T-cell (primary cell): ENCODE measurements at regions not wholly inside any gene's neighbourhood (a gene's known extent, or its start where the extent isn't known, plus 50 kb on each side); places are given as distances from the start of the nearest gene placed in this dataset.

ENCODE experiments used
- ATAC-seq, 4 experiments: fragments of 200-7000 bp in 3 of 4; fragments of 150-1000 bp in 1 of 4; cut with Tn5 transposase; replicated peaks in 1 of 4; 1 replicate in 3 of 4; 2 replicates in 1 of 4; pipeline ENCODE4 v1.10.0; 2021; ENCODE audit warnings: moderate library complexity in 3 of 4, mild to moderate bottlenecking in 2 of 4, moderate number of reproducible peaks in 1 of 4
- CTCF ChIA-PET, 2 donors: fragments of 300-600 bp; sonication (Branson Sonifier 250); formaldehyde crosslinking; loops; one replicate each; lab custom pipeline; 2022; ENCODE audit warnings: antibody characterized with exemption in 2 of 2; lab: Charles Lee
- POLR2A ChIA-PET, 2 donors: fragments of 300-600 bp; sonication (Branson Sonifier 250); formaldehyde crosslinking; loops; one replicate each; lab custom pipeline; 2022; ENCODE audit warnings: antibody characterized with exemption in 2 of 2; lab: Charles Lee
- DNase-seq, 35 experiments: peaks; one replicate each; pipeline versions ENCODE4 v3.0.0 to v3.0.0-alpha.2; 2013 to 2023
- H3K27ac ChIP-seq: one replicate; pipeline ENCODE4 v1.5.1; 2013; ENCODE audit warnings: low read length
- H3K27me3 ChIP-seq, 2 experiments: replicated peaks in 1 of 2; 1 replicate in 1 of 2; 2 replicates in 1 of 2; pipeline versions ENCODE4 v1.6.1 to v1.7.0; 2013; ENCODE audit warnings: low read length in 1 of 2, mixed read lengths in 1 of 2; ENCODE audit not compliant: control insufficient read depth in 2 of 2, insufficient read depth in 2 of 2; ENCODE audit errors: extremely low read depth in 1 of 2
- H3K36me3 ChIP-seq, 2 donors: 1 replicate in 1 of 2; 2 replicates in 1 of 2; pipeline versions ENCODE4 v1.6.1 to v1.7.0; 2013; ENCODE audit warnings: low read length in 1 of 2; ENCODE audit not compliant: control insufficient read depth in 2 of 2, insufficient read depth in 1 of 2; ENCODE audit errors: extremely low read depth in 1 of 2
- H3K4me1 ChIP-seq, 2 experiments: 1 replicate in 1 of 2; 2 replicates in 1 of 2; pipeline versions ENCODE4 v1.6.1 to v1.7.0; 2013; ENCODE audit warnings: low read length in 2 of 2, mixed read lengths in 1 of 2; ENCODE audit not compliant: insufficient read depth in 2 of 2, control insufficient read depth in 1 of 2; ENCODE audit errors: extremely low read depth in 1 of 2
- H3K4me3 ChIP-seq, 2 donors: 1 replicate in 1 of 2; 2 replicates in 1 of 2; pipeline versions ENCODE4 v1.5.1 to v1.7.0; 2013; ENCODE audit warnings: mild to moderate bottlenecking in 2 of 2, low read length in 1 of 2, moderate library complexity in 1 of 2; ENCODE audit not compliant: control insufficient read depth in 1 of 2; ENCODE audit errors: extremely low read depth in 1 of 2
- H3K9me3 ChIP-seq: 2 replicates; pipeline ENCODE4 v1.7.0; 2013
- H3K27ac Mint-ChIP-seq, 2 donors: one replicate each; pipeline ENCODE4 v1.8.0; 2020 to 2021; ENCODE audit warnings: mild to moderate bottlenecking in 2 of 2, mixed read lengths in 2 of 2
- H3K27me3 Mint-ChIP-seq, 2 donors: one replicate each; pipeline ENCODE4 v1.8.0; 2021 to 2022; ENCODE audit warnings: mixed read lengths in 2 of 2
- H3K36me3 Mint-ChIP-seq: one replicate; pipeline ENCODE4 v1.8.0; 2021; ENCODE audit warnings: mixed read lengths
- H3K4me1 Mint-ChIP-seq, 3 donors: one replicate each; pipeline ENCODE4 v1.8.0; 2020 to 2022; ENCODE audit warnings: mixed read lengths in 3 of 3, mild to moderate bottlenecking in 1 of 3
- H3K4me3 Mint-ChIP-seq, 3 donors: one replicate each; pipeline ENCODE4 v1.8.0; 2020 to 2022; ENCODE audit warnings: mild to moderate bottlenecking in 3 of 3, mixed read lengths in 3 of 3, moderate library complexity in 3 of 3
- H3K9me3 Mint-ChIP-seq, 3 donors: one replicate each; pipeline ENCODE4 v1.8.0; 2020 to 2022; ENCODE audit warnings: mixed read lengths in 3 of 3
- WGBS: methylation state at CpG from one replicate; pipeline ENCODE4 v1.1.5; 2013; ENCODE audit warnings: missing lambda C conversion rate; ENCODE audit not compliant: insufficient coverage; 5-methylcytosine and 5-hydroxymethylcytosine counted together

DNA sequence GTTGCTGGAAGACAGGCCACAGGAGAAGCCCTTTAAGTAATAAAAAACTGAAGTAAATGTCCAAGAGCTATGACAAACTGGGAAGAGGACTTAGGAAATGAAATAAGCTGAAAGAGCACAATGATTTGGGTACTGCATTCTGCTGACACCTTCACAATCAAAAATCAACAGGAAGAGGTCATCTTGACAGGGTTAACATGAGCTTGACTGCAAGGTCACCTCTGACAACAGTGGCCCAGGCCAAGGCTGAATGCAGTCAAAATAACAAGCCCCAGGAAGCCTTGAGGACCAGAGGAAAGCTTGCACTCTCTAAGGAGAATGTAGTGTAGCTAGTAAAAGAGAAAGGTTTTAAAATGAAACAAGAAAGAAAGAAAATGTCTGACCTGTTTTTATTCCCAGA is 179.3 kb downstream of the SEC16B start:
- no peak overlapping the region for H3K27ac Mint-ChIP-seq
- Histone ChIP-seq H3K9me3 (no peaks in the 10 kb centered on the region), H3K36me3 (no peaks in the 10 kb centered on the region), H3K4me3 (no peak overlapping the region), H3K4me1 (no peaks in the 10 kb centered on the region), H3K27me3 (no peaks in the 10 kb centered on the region), H3K27ac (no peak overlapping the region)
- H3K9me3 Mint-ChIP-seq: peaks cover 2 to 13% (median 5%) of the 10 kb centered on the region in 3 donors
- H3K4me1 Mint-ChIP-seq: no peaks in the 10 kb centered on the region
- H3K4me3 Mint-ChIP-seq: no peak overlapping the region
- H3K36me3 Mint-ChIP-seq: no peaks in the 10 kb centered on the region
- DNase-seq (no peak), ATAC-seq (no peak)
- ChIA-PET POLR2A (no interaction called here), CTCF (no interaction called here)
- H3K27me3 Mint-ChIP-seq: no peaks in the 10 kb centered on the region

DNA sequence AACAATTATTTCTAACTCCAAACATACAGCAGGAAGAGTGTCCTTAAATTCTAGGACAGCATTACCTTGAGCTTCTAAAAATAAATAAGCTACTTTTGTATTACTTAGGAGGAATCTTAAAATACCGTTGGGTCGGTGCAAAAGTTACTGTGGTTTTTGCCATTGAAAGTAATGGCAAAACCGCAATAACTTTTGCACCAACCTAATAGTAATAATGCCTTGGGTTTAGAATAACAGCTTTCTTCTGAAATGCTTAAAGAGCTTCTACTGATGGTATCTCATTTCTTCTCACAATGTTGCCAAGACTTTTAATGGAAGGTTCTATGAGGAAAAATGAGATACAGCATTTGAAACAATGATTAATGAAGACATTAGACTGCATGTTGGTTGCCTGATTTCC is 179.9 kb downstream of the SEC16B start:
- no peak overlapping the region for H3K27ac ChIP-seq
- H3K4me1 ChIP-seq: no peaks in the 10 kb centered on the region
- no CpG with 5 or more reads among the region's 3 CpGs for WGBS
- POLR2A ChIA-PET: no interaction called here
- peaks cover 2 to 11% (median 5%) of the 10 kb centered on the region in 3 donors for H3K9me3 Mint-ChIP-seq
- no peak overlapping the region for H3K27ac Mint-ChIP-seq
- DNase-seq: no peak
- CTCF ChIA-PET: no interaction called here
- no peak overlapping the region for H3K4me3 ChIP-seq
- no peaks in the 10 kb centered on the region for H3K36me3 ChIP-seq
- no peaks in the 10 kb centered on the region for H3K27me3 Mint-ChIP-seq
- H3K27me3 ChIP-seq: no peaks in the 10 kb centered on the region
- H3K36me3 Mint-ChIP-seq: no peaks in the 10 kb centered on the region
- no peak overlapping the region for H3K4me3 Mint-ChIP-seq
- no peaks in the 10 kb centered on the region for H3K4me1 Mint-ChIP-seq
- ATAC-seq: no peak
- H3K9me3 ChIP-seq: no peaks in the 10 kb centered on the region

DNA sequence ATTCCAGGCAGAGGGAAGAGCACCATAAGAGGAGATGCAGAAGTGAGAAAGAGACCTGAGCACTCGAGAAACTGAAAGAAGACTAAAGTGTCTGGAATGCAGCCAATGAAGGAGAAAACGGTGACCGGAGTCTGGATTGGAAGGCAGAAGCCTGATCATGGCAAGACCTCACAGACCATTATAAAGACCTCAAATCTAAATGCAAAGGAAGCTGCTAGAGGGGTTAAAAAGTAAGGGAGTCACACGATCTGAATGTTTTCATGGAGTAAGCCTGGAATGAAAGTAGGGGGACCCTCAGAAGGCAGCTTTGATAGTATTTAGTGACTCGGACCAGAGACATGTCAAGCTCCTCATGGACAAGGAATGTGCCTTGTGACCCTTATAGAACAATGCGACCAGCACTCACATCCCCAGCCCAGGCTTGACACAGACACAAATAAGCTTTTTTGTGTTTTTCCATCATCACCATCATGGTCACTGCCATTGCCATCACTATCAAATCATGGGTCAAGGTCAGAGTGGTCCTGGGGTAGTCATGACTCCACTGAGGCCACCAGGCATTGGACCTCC is 183.6 kb downstream of the SEC16B start:
- peaks cover 2 to 16% (median 6%) of the 10 kb centered on the region in 3 donors for H3K9me3 Mint-ChIP-seq
- H3K4me3 Mint-ChIP-seq: no peak overlapping the region
- H3K4me1 Mint-ChIP-seq: no peaks in the 10 kb centered on the region
- Histone ChIP-seq H3K4me3 (no peak overlapping the region), H3K4me1 (no peaks in the 10 kb centered on the region), H3K27ac (no peak overlapping the region), H3K36me3 (no peaks in the 10 kb centered on the region), H3K27me3 (no peaks in the 10 kb centered on the region), H3K9me3 (no peaks in the 10 kb centered on the region)
- ChIA-PET POLR2A (no interaction called here), CTCF (no interaction called here)
- peaks cover 0 to 3% of the 10 kb centered on the region in 2 donors for H3K27me3 Mint-ChIP-seq
- H3K36me3 Mint-ChIP-seq: no peaks in the 10 kb centered on the region
- no peak overlapping the region for H3K27ac Mint-ChIP-seq
- ATAC-seq: no peak
- WGBS: 80% methylated on average over 2 of the region's 6 CpGs
- no peak for DNase-seq

DNA sequence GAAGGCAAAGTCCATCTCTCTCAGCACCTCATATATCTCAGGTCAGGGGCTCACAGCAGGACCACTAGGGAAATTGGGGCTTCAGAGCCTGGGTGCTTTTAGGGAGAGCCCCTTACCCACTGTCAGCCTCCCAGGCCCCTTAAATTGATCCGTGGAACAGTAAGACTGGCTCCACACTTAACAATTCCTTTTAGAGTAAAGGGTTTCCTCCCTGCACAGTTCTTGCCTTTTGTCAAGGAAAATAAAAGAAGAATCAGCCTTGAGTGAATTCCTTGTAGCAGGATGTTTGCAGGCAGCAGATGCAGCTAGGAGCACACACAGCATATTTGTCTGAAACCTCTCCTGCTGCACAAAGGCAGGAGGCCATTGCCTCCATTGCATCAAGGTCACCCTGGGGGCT is 184.9 kb downstream of the SEC16B start:
- no peaks in the 10 kb centered on the region for H3K36me3 ChIP-seq
- H3K9me3 ChIP-seq: no peaks in the 10 kb centered on the region
- no CpG with 5 or more reads among the region's 1 CpG for WGBS
- no peak for ATAC-seq
- ChIA-PET POLR2A (no interaction called here), CTCF (no interaction called here)
- no peak overlapping the region for H3K4me3 Mint-ChIP-seq
- H3K9me3 Mint-ChIP-seq: peaks cover 4 to 23% (median 4%) of the 10 kb centered on the region in 3 donors
- H3K4me1 Mint-ChIP-seq: no peaks in the 10 kb centered on the region
- no peaks in the 10 kb centered on the region for H3K36me3 Mint-ChIP-seq
- H3K27me3 ChIP-seq: no peaks in the 10 kb centered on the region
- peaks cover 0 to 3% of the 10 kb centered on the region in 2 donors for H3K27me3 Mint-ChIP-seq
- H3K27ac ChIP-seq: no peak overlapping the region
- H3K27ac Mint-ChIP-seq: no peak overlapping the region
- H3K4me3 ChIP-seq: no peak overlapping the region
- DNase-seq: no peak
- H3K4me1 ChIP-seq: no peaks in the 10 kb centered on the region

DNA sequence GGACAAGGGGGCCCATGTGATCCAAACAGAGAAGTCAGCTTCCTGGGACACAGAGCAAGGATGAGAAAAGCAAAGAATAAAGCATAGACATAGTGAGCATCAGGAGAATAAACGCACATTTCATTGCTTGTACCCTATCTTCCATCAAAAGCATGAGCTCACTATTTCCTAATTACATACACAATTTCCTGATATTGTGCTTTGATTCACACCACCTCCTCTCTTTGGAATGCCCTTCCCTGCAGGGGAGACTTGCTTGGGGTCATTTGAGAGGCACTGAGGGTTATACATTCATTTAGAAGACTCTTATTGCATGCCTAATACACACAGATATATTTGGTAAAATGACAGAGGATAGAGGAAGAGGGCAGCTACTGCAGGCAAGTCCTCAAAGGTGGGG is 185.4 kb downstream of the SEC16B start:
- peaks cover 0 to 3% of the 10 kb centered on the region in 2 donors for H3K27me3 Mint-ChIP-seq
- Histone ChIP-seq H3K36me3 (no peaks in the 10 kb centered on the region), H3K4me3 (no peak overlapping the region), H3K4me1 (no peaks in the 10 kb centered on the region), H3K9me3 (no peaks in the 10 kb centered on the region), H3K27me3 (no peaks in the 10 kb centered on the region), H3K27ac (no peak overlapping the region)
- no peak for DNase-seq
- H3K36me3 Mint-ChIP-seq: no peaks in the 10 kb centered on the region
- no peak overlapping the region for H3K27ac Mint-ChIP-seq
- ChIA-PET CTCF (no interaction called here), POLR2A (no interaction called here)
- no peak overlapping the region for H3K4me3 Mint-ChIP-seq
- no peak for ATAC-seq
- H3K4me1 Mint-ChIP-seq: no peaks in the 10 kb centered on the region
- peaks cover 4 to 23% (median 4%) of the 10 kb centered on the region in 3 donors for H3K9me3 Mint-ChIP-seq
- no CpG with 5 or more reads among the region's 1 CpG for WGBS

DNA sequence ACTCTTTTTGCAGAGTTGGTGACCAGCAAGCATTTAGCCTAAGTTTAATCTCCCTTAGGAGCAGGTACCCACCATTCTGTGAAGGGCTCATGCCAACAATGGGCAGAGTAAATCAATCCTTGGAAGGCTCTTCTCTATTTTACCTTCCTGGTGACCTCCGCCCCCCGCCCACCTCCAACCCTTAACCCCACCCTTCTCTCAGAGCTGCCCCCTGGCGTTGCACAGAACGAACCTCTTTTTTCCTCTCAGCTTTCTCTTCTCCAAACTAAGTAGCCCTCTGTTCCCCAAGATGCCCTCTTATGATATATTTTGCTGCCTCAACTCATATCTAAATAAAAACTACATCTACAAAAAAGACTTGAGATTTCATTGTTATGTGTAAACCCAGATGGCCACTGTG is 186.8 kb downstream of the SEC16B start:
- ATAC-seq (no peak), DNase-seq (no peak)
- no peaks in the 10 kb centered on the region for H3K4me1 ChIP-seq
- 51% methylated on average over 3 of the region's 4 CpGs for WGBS
- no peaks in the 10 kb centered on the region for H3K36me3 ChIP-seq
- ChIA-PET CTCF (no interaction called here), POLR2A (no interaction called here)
- Mint-ChIP-seq H3K27me3 (peaks cover 0 to 3% of the 10 kb centered on the region in 2 donors), H3K36me3 (no peaks in the 10 kb centered on the region), H3K4me1 (no peaks in the 10 kb centered on the region), H3K9me3 (peaks cover 4 to 28% (median 4%) of the 10 kb centered on the region in 3 donors), H3K27ac (no peak overlapping the region), H3K4me3 (no peak overlapping the region)
- H3K4me3 ChIP-seq: no peak overlapping the region
- no peak overlapping the region for H3K27ac ChIP-seq
- no peaks in the 10 kb centered on the region for H3K9me3 ChIP-seq
- no peaks in the 10 kb centered on the region for H3K27me3 ChIP-seq
